ENCODE measurements at regions not wholly inside any gene's neighbourhood (a gene's known extent, or its start where the extent isn't known, plus 50 kb on each side); places are given as distances from the start of the nearest gene placed in this dataset.

DNA sequence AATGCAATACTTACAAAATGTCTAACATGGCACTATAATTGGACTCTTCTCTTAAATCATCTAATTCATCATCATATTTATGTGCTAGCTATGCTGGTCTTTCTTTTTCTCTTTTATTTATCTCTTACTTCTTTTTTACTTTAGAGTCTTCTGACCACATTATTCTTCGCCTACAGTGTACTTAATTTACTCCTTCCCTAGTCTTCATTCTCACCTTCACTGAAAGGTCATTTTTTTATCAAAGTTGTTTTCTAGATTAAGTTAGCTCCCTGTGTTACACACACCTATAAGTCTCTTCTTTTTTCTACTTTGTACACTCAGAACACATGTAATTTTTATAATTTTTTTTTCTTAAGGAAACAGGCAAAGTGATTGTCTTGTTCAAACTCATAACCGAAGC, 1351.2 kb downstream of the FSCB start:
- POLR2A ChIA-PET = no interaction called here
- intact Hi-C loops (cut with micrococcal nuclease) = no loop called here

DNA sequence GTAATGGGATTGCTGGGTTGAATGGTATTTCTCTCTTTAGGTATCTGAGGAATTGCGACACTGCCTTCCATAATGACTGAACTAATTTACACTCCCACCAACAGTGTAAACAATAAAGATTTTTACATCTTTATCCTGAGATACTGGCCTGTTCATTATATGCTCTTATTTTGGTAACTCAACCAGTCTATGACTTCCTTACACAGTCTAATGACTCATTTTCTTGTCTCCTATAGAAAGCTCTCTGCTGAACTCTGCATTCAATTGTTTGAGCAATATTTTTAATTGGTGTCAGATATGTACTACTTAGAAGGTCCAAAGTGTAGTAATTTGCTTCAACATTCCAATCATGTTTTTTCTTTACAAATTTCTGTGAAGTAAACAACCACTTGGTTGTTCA, 1351.8 kb downstream of the FSCB start:
- Histone ChIP-seq H3K9me3 (replicated peaks; ENCODE audit: control insufficient read depth, insufficient read depth, low read length) (peaks cover 3% of the 10 kb centered on the region), H3K27ac (ENCODE audit: insufficient read depth, low read depth, low read length) (no peak overlapping the region), H3K9ac (replicated peaks; ENCODE audit: extremely low read depth, insufficient read depth, low read length) (no peak overlapping the region), H3K9me1 (replicated peaks; ENCODE audit: control insufficient read depth, extremely low read depth, insufficient read depth, low read length) (no peaks in the 10 kb centered on the region), H3K4me1 (ENCODE audit: control insufficient read depth, extremely low read depth, insufficient read depth, low read length) (no peaks in the 10 kb centered on the region), H4K20me1 (replicated peaks; ENCODE audit: control insufficient read depth, extremely low read depth, insufficient read depth, low read length) (no peaks in the 10 kb centered on the region), H3K79me2 (ENCODE audit: control insufficient read depth, insufficient read depth, low read length) (no peaks in the 10 kb centered on the region), H3K27me3 (ENCODE audit: control insufficient read depth in 2 of 2, insufficient read depth in 2 of 2, low read length in 2 of 2) (no peaks in the 10 kb centered on the region), H3K36me3 (ENCODE audit: control insufficient read depth in 2 of 2, extremely low read depth in 1 of 2, insufficient read depth in 2 of 2, low read length in 2 of 2) (no peaks in the 10 kb centered on the region), H3K4me2 (ENCODE audit: insufficient read depth, low read length) (no peak overlapping the region), H3K4me3 (replicated peaks in 1 of 3; ENCODE audit: insufficient read depth in 1 of 3, low read depth in 1 of 3, low read length in 3 of 3) (no peak overlapping the region), H2AFZ (ENCODE audit: low read depth, low read length) (no peak overlapping the region)
- ChIA-PET CTCF (no interaction called here), POLR2A (no interaction called here)
- no peak for TF ChIP-seq FOS (IDR thresholded peaks at IDR 0.05; ENCODE audit: borderline replicate concordance, insufficient read depth, low read length)
- no peak for TF ChIP-seq POLR2A (IDR thresholded peaks at IDR 0.05; ENCODE audit: low read depth, low read length)
- TF ChIP-seq, protein P1, sequence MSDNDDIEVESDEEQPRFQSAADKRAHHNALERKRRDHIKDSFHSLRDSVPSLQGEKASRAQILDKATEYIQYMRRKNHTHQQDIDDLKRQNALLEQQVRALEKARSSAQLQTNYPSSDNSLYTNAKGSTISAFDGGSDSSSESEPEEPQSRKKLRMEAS (IDR thresholded peaks at IDR 0.05; ENCODE audit: insufficient read depth, insufficient read length) = no peak
- no peak for TF ChIP-seq POLR2AphosphoS5 (IDR thresholded peaks at IDR 0.05; ENCODE audit: insufficient read depth, low read depth, low read length)
- TF ChIP-seq, protein P2, sequence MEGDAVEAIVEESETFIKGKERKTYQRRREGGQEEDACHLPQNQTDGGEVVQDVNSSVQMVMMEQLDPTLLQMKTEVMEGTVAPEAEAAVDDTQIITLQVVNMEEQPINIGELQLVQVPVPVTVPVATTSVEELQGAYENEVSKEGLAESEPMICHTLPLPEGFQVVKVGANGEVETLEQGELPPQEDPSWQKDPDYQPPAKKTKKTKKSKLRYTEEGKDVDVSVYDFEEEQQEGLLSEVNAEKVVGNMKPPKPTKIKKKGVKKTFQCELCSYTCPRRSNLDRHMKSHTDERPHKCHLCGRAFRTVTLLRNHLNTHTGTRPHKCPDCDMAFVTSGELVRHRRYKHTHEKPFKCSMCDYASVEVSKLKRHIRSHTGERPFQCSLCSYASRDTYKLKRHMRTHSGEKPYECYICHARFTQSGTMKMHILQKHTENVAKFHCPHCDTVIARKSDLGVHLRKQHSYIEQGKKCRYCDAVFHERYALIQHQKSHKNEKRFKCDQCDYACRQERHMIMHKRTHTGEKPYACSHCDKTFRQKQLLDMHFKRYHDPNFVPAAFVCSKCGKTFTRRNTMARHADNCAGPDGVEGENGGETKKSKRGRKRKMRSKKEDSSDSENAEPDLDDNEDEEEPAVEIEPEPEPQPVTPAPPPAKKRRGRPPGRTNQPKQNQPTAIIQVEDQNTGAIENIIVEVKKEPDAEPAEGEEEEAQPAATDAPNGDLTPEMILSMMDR (IDR thresholded peaks at IDR 0.05; ENCODE audit: extremely low read depth in 1 of 2, insufficient read depth in 1 of 2, low read depth in 1 of 2, low read length in 2 of 2) = no peak
- TF ChIP-seq GATA2 (IDR thresholded peaks at IDR 0.05; ENCODE audit: insufficient read depth, insufficient read length, low read depth, low read length) = no peak
- TF ChIP-seq MYC (IDR thresholded peaks at IDR 0.05; ENCODE audit: low read depth, low read length) = no peak
- TF ChIP-seq JUN (IDR thresholded peaks at IDR 0.05; ENCODE audit: borderline replicate concordance, insufficient read depth, insufficient read length, low read depth) = no peak
- no peak for TF ChIP-seq EZH2 (IDR thresholded peaks at IDR 0.05; ENCODE audit: borderline replicate concordance, low read depth, low read length, severe bottlenecking)
- BruUV-seq (replicated peaks) = no TSS peak
- intact Hi-C loops (cut with micrococcal nuclease) (no loop called here), dilution Hi-C loops (cut with MboI; ENCODE audit: extremely low pct_ligation_motif_present, low sequenced_read_pairs) (no loop called here)
- FAIRE-seq (no peak), DNase-seq (ENCODE audit: low read depth, low spot score) (no peak)

More for the DNA sequence above, 1351.2 kb downstream of the FSCB start:
- Histone ChIP-seq H4K20me1 (replicated peaks; ENCODE audit: control insufficient read depth, extremely low read depth, insufficient read depth, low read length) (no peaks in the 10 kb centered on the region), H3K9me1 (replicated peaks; ENCODE audit: control insufficient read depth, extremely low read depth, insufficient read depth, low read length) (no peaks in the 10 kb centered on the region), H3K36me3 (ENCODE audit: control insufficient read depth in 2 of 2, extremely low read depth in 1 of 2, insufficient read depth in 2 of 2, low read length in 2 of 2) (no peaks in the 10 kb centered on the region), H3K9ac (replicated peaks; ENCODE audit: extremely low read depth, insufficient read depth, low read length) (no peak overlapping the region), H2AFZ (ENCODE audit: low read depth, low read length) (no peak overlapping the region), H3K79me2 (ENCODE audit: control insufficient read depth, insufficient read depth, low read length) (no peaks in the 10 kb centered on the region), H3K27me3 (ENCODE audit: control insufficient read depth in 2 of 2, insufficient read depth in 2 of 2, low read length in 2 of 2) (no peaks in the 10 kb centered on the region), H3K9me3 (replicated peaks; ENCODE audit: control insufficient read depth, insufficient read depth, low read length) (peaks cover 3% of the 10 kb centered on the region), H3K4me3 (replicated peaks in 1 of 3; ENCODE audit: insufficient read depth in 1 of 3, low read depth in 1 of 3, low read length in 3 of 3) (no peak overlapping the region), H3K4me2 (ENCODE audit: insufficient read depth, low read length) (no peak overlapping the region), H3K27ac (ENCODE audit: insufficient read depth, low read depth, low read length) (no peak overlapping the region), H3K4me1 (ENCODE audit: control insufficient read depth, extremely low read depth, insufficient read depth, low read length) (no peaks in the 10 kb centered on the region)
- DNase-seq (ENCODE audit: low read depth, low spot score) (no peak), FAIRE-seq (no peak)
- dilution Hi-C loops (cut with MboI; ENCODE audit: extremely low pct_ligation_motif_present, low sequenced_read_pairs) = no loop called here
- CTCF ChIA-PET = no interaction called here
- BruUV-seq (replicated peaks) = no TSS peak
- TF ChIP-seq POLR2AphosphoS5 (IDR thresholded peaks at IDR 0.05; ENCODE audit: insufficient read depth, low read depth, low read length) = no peak

Measured in endothelial cell of umbilical vein (primary cell).